Stimulated activated CD8-positive, alpha-beta memory T cell treated with anti-CD3 and anti-CD28 coated beads, Interleukin-4, amount 100 ng/mL, for 4 hours (primary cell): ENCODE measurements at regions not wholly inside any gene's neighbourhood (a gene's known extent, or its start where the extent isn't known, plus 50 kb on each side); places are given as distances from the start of the nearest gene placed in this dataset.
"Not testable (repeated sequence)": the region's sequence is repeated elsewhere in the genome, so short reads cannot be mapped to it uniquely, and the experiment has no call there.

ENCODE experiments used
- DNase-seq, 2 donors: peaks; one replicate each; pipeline ENCODE4 v3.0.0-alpha.2; 2020; ENCODE audit warnings: low read depth in 2 of 2, low spot score in 1 of 2

DNA sequence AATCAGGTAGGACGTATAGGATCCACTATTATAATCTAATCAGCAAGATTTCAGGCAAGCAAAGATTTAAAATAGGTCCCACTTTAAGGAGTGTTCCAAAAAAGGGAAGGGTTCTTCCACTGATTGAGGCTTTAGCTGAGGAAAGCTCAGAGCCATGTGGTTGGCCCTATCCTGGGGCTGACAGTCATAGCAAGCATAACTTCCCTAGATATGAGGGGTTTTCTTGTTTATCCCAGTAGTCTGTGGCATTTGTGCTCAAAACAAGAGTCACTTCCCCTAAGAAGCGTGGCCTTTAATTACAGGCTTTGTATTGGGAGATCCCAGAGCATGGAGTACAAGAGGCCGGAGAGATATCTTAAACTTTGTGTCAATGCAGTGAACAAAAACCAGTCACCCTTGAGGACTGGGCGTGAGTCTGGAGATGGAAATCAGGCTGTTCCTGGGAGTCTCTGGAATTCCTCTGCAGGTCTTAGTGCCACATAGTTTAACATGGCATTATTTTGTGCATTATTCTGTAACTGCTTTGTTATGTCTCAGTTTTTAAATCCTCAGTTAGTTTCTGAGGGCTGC lies 136.9 kb upstream of the FBXO11 start:
- DNase-seq, result no peak

DNA sequence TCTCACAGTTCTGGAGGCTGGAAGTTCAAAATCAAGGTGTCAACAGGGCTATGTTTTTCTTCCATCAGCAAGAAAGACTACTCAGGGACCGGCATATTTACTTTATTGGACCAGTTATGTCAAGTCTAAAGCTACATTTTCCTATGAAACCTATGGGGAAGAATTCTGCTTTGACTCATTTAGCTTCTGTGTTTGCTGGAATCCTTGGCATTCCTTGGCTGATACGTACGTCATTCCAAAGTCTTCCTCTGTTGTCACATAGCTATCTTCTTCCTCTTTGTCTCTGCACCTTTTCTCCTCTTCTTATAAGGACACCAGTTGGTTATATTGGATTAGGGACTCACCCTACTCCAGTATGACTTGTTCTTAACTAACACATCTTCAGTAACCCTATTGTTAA lies 137.4 kb upstream of the FBXO11 start:
- DNase-seq, result no peak

DNA sequence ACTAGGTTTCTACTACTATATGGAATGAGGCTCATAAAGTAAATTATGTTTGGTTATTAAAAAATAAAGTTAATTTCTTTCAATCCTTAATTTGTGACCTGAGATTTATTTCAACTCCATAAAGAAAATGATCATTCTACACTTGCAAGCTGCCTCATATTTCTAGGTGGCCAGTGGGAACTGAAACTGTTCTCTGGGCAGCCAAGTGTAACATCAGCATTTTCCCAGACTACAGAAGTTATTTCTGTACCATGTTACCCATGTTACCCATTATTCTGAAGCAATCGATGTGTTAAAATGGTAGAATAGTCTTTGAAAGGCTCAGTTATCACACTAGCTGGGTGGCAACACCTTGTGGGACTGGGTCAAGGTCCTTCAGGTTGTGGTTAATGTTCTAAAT lies 139.3 kb upstream of the FBXO11 start:
- DNase-seq, result no peak

DNA sequence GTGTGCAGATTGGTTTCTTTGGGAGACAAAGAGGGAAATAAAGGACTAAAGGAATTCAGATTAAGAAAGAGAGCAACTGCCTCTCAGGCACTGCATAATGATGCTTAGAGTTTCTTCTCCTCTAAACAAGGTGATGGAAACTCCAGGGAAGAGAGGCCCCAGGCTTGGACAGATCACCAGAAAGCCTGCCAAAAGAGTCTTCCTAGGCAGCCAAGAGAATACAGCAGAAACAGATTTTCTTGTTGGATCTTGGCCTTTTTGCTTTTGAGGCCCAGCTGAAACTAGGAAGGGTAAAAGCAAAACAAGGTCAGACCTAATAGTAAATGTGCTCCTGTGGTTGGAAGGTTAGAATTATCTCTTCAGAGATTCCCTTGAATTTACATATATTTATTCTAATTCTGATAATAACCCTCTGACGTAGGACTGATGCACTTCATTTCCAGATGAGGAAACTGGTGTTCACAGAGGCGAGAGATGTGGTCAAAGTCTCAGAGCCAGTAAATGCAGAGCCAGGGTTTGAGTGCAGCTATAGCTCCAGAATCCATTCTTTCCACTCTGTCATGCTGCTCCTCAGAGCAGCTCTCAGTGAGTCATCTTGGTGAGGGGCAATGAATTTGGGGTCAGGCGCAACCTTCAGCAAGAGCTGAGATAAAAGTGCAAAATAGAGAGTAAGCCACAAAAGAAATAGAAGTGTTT lies 142.3 kb upstream of the FBXO11 start:
- DNase-seq, result no peak

DNA sequence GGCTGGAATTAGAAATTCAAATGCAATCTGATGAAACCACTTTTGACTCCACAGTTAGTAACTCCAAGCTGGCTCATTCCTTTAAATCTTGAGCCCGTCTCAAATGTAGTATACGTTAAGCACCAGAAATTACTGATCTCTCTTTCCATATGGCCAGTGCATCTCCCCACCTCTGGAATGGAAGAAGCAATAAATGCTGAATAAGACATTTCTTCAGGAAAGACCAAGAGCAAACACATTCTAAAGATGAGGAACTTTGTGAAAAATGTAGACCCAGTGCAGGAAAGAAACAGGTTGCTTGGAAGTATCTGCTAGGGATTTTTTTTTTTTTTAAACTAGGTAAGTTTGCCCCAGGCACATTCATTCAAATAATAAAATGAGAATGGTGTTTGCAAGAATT lies 143.1 kb upstream of the FBXO11 start:
- no peak for DNase-seq

DNA sequence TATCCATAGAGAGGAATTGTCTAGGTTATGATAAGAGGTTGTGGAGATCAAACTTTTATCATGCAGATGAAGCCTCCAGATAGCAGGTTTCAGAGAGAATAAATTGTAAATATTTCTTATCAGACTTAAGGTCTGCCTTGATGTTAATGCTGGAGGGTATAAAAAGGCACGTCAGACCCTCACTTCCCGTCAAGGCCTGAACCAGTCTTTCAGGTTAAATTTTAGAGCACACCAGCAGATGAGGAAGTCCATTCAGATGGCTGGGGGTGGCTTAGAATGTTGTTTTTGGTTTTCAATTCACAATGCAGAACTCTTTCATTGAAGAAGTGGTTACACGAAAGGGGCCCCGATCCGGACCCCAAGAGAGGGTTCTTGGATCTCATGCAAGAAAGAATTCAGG lies 144.4 kb upstream of the FBXO11 start:
- no peak for DNase-seq

DNA sequence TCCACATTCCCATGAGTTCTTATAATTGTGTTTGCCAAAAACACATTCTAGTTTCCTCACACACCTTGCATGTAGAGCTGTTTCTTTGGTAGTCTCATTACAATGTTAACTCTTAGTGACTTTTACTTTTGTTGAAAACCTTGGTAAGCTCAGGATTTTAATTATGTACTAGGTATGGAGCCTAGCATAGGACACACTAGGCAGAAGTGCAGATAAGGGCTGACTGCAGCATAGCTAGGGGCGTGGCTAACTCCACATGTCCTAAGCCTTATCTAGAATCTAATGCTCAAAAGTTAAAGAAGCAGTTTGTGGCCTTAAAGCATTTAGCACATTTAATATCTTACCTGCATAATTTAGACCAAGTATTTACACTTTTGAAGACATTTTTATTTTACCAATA lies 153.7 kb upstream of the FBXO11 start:
- DNase-seq, result no peak

DNA sequence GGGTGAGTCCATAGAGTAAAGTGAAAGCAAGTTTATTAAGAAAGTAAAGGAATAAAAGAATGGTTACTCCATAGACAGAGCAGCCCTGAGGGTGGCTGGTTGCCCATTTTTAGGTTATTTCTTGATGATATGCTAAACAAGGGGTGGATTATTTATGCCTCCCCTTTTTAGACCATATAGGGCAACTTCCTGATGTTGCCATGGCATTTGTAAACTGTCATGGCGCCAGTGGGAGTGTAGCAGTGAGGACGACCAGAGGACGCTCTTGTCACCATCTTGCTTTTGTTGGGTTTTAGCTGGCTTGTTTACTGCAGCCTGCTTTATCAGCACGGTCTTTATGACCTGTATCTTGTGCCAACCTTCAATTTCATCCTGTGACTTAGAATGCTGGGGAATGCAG lies 155.4 kb upstream of the FBXO11 start:
- DNase-seq, result not testable (repeated sequence)

DNA sequence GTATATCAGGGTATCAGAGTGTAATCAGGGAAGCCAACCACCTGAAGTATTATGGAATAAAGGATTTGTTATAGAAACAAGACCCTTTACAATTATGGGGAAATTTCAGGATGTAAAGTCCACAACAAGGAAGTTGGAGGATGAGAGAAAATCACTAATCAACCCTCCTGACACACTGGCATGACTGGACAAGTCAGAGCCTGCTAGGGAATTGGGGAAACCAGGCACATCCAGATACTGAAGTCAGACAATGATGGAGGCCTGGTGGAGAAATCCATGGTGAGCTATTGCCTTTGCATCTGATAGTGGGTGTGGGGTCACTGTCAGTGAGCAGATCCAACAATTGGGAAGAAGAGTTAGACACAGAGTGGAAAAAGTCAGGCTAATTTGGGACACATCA lies 158.8 kb upstream of the FBXO11 start:
- no peak for DNase-seq

DNA sequence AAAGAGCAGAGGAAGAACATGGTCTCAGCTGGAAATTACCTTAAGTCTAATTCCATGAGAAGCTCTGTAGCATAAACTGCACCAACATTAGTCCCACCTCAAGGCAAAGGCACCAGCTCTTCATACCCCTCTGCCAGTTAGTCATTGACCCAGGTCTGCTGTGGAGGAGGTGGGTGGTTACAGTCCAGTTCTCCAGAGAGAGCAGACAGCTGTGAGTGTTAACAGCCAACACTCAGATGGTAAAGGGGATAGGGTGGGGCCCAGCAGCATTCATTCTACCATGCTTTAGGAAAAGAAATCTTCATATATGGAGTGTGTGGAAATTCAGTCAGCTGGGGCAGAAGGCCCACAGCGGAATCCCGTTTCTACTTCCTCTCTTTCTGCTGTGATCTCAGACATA lies 159.7 kb upstream of the FBXO11 start:
- no peak for DNase-seq

DNA sequence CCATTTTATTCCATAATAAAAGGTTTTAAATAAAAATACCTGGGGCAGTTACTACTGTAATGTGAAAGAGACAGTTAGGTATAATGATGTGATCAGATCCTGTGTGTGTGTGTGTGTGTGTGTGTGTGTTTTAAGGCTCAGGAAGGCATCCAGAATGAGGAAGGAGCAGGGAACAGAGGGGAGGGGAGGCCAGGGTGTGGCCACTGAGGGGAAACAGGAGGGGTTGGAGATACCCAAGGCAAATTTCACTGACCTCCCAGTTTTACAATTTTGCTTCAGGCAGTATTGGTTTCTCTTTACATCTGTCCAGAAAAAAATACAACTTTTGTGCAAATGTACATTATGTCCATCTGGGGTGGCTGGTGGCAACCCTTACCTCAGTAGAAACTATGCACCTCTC lies 163.5 kb upstream of the FBXO11 start:
- DNase-seq, result no peak

DNA sequence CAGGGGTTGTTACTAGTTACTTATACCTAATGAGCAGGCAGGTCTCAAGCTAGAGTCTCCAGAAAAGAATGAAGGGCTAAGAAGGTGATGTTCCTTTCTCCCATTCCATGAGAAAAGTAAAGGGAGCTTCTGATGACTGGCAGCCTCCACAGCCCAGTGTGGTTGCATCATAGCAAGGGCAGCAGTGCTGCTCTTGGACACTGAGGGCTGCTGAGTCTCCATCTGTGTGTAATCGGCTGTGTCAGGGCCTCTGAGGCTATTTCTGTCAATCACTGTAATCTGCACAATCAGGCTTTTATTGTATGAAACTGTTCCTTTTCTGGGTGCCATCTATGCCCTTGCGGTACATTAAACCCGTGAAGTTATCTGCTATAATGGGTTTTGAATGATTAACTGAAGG lies 164.1 kb upstream of the FBXO11 start:
- DNase-seq, result no peak

DNA sequence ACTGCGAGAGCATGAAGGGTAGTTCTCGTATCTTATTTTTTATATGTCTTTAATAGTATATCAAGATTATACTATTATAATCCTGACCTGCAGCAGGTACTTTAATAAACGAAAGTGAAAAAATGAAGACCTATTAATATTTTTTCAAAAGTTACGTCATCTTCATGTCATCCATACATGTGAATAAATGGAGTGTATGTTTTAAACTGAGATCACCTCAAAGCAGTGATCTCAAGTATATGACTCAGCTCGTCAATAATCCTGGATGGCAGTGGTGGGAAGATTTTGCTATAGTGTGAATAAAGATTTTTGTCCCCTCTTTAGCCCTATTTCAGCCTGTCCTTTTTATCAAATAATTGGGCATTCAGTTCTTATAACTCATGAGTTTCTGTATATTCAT lies 166.3 kb upstream of the FBXO11 start:
- no peak for DNase-seq

DNA sequence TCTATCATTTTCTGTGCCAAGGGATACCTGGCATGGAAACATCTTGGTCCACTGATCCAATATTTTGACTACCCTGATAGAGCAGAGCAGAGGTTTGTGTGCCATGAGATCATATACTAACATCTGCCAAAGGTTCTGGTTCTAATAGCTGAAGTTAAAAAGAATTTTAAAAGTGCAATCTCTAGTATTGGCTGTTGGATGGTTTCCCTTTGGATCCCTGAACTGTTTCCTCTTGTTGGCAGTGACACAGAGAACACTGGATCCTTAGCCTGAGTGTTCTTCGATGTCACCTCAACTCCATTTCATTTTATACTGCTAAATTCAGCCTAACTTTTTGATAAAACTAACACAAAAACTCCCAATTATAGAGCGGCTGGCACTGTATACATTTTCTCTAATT lies 169.3 kb upstream of the FBXO11 start:
- DNase-seq, result no peak

DNA sequence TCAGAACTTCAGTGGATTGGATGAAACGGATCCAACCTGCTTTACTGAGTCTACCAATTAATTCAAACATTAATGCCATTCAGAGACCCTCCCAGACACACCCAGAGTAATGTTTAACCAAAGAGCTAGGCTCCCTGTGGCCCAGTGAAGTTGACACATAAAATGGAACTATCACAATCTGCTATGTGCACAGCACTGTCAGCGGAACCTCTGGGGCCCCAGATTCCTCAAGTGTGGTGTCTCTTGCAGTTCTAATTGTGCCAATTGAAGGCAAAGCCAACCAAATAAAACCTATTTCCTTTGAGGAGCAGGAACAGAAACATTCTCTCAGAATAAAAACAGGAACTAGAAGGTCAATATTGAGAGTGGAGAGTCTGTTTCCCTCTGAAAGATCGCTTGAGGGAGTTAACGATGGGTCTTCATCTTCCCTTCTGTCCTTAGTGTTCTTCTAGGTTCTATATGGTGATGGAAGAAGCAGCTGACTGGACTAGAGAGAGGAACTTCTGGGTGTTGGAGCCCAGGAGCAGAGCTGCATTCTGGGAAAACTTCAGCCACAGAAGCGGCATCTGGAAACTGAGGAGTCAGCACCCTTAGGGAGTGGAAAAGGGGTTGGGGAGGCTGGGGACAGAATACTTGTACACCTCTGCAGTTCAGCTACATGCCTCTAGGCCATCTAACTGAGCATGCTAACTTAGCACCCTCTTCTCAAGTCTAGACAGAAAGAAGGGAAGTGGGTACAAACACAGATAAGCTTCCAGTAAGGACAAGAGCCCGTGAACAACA lies 174.4 kb upstream of the FBXO11 start:
- no peak for DNase-seq

DNA sequence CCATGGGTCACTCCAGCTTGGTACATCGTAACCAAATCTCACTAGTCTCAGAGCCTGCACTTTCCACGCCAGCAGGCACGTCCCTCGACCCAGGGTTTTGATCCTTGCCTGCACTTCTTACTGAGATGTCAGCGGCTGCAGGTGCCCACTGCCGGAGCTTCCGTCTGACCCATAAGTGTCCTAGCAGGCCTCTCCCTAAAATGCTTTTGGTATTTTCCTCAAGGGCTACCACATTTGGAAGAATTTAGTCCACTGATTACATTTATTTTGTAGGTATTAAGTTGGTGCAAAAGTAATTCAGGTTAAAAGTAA lies 175.0 kb upstream of the FBXO11 start:
- DNase-seq, result no peak

DNA sequence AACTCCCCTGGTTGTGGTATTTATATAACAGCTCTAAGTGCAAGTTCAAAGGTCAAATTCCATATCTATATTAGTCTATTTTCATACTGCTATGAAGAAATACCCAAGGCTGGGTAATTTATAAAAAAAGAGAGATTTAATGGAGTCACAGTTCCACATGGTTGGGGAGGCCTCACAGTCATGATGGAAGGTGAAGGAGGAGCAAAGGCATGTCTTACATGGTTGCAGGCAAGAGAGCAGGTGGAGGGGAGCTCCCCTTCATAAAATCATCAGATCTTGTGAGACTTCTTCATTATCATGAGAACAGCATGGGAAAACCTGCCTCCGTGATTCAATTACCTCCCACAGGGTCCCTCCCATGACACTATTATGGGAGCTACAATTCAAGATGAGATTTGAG lies 179.6 kb upstream of the FBXO11 start:
- no peak for DNase-seq

DNA sequence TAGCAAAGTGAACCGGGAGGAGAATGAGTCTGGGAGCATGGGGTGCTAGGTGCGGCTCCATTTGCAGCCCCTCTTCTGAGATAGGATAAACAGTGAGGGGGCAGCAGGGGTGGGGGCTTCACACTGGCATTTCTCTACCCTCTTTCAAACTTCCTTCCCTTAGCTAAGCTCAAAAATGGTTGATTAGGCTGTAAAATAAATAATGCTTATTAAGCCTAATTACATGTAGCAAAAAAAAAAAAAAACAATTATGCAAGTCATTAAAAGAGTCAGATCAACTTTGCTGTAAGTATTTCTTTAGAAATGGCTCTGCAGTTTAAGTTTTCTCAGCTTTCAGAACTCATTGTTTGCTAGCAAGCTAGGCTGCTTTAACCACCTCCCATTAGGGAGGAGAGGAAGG lies 182.7 kb upstream of the FBXO11 start:
- DNase-seq, result no peak

DNA sequence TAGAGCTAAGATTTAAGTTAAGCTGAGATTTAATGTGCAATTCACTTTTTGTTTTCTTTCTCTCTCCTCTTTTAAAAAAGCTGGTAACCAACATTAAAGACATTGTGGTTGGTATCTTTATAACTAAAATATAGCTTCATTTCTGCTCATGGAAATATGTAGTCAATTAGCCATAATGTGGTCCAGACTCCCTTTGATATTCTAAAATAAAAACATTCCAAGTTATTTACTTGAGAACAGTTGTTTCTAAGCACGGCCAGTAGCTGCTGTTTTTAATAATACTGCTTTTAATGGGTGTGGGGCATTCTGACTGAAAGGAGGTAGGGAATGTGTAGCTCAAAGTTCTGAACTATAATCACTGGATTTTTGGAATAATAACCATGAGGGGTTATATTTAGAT lies 183.3 kb upstream of the FBXO11 start:
- no peak for DNase-seq

DNA sequence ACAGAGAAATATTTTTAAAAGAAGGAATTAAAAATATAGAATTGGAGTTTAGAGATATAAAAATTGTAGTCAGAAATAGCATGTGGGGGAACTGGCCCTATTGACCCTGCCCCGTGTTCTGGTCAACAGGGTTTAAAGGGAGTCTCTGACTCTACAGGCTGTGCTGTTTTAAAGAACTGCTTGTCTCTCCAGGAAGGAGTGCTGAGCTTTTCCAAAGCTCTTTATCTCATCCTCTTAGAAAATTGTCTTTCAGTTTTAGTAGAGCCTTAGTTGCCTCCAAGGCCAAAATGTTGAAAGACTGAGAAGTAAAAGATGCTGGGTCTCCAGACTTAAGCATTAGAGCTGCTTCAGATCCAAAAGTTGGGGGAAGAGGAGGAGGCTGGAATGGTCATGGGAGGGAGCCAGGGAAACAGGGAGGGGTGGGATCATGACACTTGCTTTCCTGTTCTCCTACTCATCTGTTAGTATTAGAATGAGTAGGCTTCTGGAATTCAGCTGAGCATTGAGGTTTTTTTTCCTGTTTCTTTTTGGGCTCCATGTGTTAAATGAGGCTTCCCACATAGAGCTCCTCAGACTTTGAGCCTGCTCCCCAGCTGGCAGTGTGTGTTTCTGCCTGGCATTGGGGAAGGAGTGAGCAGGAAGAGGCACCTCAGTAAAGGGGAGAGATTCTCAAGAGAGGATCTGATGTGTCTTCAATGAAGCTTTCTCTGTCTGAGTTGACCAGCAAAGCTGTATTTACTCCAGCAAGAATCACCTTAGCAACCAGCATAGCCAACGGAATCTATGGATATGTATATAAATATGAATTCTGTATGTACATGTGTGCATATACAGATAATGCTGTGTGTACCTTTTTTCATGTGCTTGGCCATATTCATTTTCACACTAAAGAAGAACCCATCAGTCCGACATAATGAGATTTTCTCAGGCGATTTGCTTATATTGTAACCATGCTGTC lies 186.8 kb upstream of the FBXO11 start:
- no peak for DNase-seq

DNA sequence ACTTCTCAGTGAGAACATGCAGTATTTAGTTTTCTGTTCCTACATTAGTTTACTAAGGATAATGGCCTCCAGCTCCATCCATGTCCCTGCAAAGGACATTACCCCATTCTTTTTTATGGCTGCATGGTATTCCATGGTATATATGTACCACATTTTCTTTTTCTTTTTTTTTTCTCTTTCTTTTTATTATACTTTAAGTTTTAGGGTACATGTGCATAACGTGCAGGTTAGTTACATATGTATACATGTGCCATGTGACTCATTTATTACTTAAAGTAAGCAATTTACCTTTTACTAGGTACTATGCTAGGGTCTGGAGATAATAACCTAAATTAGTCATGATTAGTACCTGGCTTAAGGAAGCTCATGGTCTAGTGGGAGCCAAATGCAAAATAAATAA lies 190.5 kb upstream of the FBXO11 start:
- DNase-seq, result not testable (repeated sequence)

DNA sequence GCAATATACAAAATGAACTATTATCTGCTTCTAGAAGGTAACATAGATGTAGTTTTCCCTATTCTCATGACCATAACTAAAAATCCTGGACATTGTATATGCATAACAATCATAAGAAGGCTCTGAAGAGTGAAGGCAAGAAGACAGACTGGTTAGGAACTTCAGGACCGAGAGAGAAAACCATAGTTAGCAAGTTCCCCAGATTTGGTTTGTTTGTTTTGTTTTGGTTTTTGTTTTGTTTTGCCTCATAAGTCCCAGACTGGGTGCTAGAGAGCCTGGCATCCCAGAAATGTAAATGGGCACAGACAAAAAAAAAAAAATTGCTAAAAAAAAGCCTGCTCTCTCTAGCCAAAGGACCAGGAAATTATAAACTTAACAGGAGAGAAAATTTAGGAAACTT lies 192.2 kb upstream of the FBXO11 start:
- no peak for DNase-seq
